ENCODE measurements at regions not wholly inside any gene's neighbourhood (a gene's known extent, or its start where the extent isn't known, plus 50 kb on each side); places are given as distances from the start of the nearest gene placed in this dataset.

DNA sequence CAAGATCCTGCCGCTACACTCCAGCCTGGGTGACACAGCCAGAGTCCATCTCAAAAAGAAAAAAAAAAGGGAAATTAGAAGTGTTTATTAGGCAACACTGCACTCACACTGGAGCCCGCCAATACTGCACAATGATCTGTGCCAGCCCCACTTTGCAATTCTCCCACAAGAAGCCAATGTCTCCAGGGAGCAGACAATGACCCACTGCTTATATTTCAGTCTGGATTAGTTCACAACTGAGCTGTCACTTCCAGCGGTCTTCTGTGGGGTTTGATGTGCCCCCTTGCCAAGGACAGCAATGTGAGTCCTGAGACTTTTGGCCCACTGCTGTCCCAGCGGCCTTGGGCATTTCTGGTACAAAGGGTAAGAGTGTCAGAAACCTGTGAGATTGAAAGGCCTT is 85.6 kb upstream of the PPM1B start:
- TF ChIP-seq CTCF (IDR thresholded peaks at IDR 0.05), result no peak
- TF ChIP-seq POLR2A (IDR thresholded peaks at IDR 0.05), result no peak
- TF ChIP-seq POLR2AphosphoS5 (IDR thresholded peaks at IDR 0.05), result no peak
